ENCODE measurements at regions not wholly inside any gene's neighbourhood (a gene's known extent, or its start where the extent isn't known, plus 50 kb on each side); places are given as distances from the start of the nearest gene placed in this dataset.

DNA sequence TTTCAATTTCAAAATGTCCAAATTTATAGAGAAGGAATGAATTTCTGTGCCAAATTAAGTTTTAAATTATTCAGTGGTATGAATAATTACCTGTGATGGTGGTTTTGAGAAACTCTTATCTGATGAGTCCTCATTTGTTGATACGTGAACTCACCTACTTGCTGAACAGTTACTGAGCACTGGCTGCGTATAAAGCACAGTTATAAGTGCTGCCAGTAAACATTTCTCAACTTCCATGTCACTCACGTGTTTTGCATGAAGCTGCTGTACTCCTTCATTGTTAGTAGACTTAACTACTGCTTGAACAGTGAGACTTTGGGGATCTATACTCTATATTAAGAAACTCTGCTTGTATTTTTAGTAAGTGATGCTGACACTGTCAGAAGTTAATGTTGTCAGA is 269.1 kb upstream of the FZD8 start:
- no peak overlapping the region for H3K9ac ChIP-seq (ENCODE audit: low read length)
- no peaks in the 10 kb centered on the region for H4K20me1 ChIP-seq (ENCODE audit: insufficient read depth, low read length)
- no peaks in the 10 kb centered on the region for H3K27me3 ChIP-seq (replicated peaks; ENCODE audit: insufficient read depth, low read length)
- no peaks in the 10 kb centered on the region for H3F3A ChIP-seq (ENCODE audit: insufficient read depth, low read length)
- H3K9me2 ChIP-seq (replicated peaks; ENCODE audit: insufficient read depth, low read length): no peaks in the 10 kb centered on the region
- H3K79me2 ChIP-seq (ENCODE audit: low read length): no peaks in the 10 kb centered on the region
- TF ChIP-seq EZH2phosphoT487 (IDR thresholded peaks at IDR 0.05; ENCODE audit: low read length) (no peak), EZH2 (optimal IDR thresholded peaks at IDR 0.05; ENCODE audit: low read depth, low read length) (no peak)
- TF ChIP-seq, protein P1, sequence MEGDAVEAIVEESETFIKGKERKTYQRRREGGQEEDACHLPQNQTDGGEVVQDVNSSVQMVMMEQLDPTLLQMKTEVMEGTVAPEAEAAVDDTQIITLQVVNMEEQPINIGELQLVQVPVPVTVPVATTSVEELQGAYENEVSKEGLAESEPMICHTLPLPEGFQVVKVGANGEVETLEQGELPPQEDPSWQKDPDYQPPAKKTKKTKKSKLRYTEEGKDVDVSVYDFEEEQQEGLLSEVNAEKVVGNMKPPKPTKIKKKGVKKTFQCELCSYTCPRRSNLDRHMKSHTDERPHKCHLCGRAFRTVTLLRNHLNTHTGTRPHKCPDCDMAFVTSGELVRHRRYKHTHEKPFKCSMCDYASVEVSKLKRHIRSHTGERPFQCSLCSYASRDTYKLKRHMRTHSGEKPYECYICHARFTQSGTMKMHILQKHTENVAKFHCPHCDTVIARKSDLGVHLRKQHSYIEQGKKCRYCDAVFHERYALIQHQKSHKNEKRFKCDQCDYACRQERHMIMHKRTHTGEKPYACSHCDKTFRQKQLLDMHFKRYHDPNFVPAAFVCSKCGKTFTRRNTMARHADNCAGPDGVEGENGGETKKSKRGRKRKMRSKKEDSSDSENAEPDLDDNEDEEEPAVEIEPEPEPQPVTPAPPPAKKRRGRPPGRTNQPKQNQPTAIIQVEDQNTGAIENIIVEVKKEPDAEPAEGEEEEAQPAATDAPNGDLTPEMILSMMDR (IDR thresholded peaks at IDR 0.05; ENCODE audit: low read length): no peak
- H3K4me2 ChIP-seq (ENCODE audit: low read depth, low read length): no peak overlapping the region
- no peaks in the 10 kb centered on the region for H3K36me3 ChIP-seq (replicated peaks; ENCODE audit: insufficient read depth, low read length)
- H2AFZ ChIP-seq (ENCODE audit: low read length): no peak overlapping the region
- DNase-seq: no peak
- no peaks in the 10 kb centered on the region for H3K9me3 ChIP-seq (replicated peaks; ENCODE audit: insufficient read depth, low read length)
- no peak overlapping the region for H3K27ac ChIP-seq (ENCODE audit: low read length)
- H3K4me3 ChIP-seq (ENCODE audit: low read length): no peak overlapping the region
- no peaks in the 10 kb centered on the region for H3K4me1 ChIP-seq (ENCODE audit: low read length)

DNA sequence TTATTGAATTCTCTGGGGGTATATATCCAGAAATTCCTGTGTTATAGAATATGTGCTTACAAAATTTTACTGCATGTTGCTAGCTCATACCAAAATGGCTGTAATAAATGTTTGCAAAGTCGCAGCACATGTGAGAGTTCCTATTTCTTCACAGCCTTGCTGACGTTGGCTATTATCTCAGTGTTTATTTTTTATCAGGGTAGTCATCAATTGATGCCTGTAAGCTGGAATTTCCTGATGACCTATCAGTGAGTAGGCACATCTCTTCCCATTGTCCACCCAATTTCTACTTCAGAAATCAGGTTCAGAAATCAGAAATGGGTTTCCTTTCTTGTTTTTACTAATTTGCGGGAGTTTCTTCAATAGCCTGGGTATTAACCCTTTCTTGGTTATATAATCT is 268.1 kb upstream of the FZD8 start:
- H3K4me2 ChIP-seq (ENCODE audit: low read depth, low read length): no peak overlapping the region

DNA sequence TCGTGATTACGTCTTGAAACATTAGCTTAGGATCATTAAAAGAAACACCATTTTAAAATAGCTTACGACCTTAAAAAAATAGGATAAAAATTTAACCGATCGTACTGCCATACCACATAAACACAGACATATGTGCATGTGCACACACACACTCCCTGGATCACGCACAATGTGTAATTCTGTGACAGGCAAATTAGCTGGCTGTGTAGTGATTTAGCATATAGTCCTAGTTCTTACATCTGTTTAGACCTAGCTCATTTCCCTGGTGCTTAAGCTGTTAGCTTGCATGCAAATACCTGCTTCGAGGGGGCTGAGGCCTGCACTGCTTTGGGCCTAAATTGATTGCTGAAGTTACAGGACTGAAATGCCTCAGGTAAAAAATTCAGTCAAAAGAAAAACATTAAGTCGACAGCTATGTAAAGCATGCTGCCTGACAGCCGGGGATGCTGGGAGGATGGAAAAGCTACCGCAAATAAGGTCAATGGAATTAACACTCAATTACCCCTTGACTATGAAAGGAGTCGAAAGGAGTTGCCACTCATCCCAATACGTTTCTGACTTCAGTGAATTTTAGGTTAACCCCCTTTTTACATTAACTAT is 267.1 kb upstream of the FZD8 start:
- no peak overlapping the region for H3K27ac ChIP-seq (ENCODE audit: low read length)
- no peaks in the 10 kb centered on the region for H3K9me2 ChIP-seq (replicated peaks; ENCODE audit: insufficient read depth, low read length)
- no peaks in the 10 kb centered on the region for H3K4me1 ChIP-seq (ENCODE audit: low read length)
- DNase-seq: no peak
- no peaks in the 10 kb centered on the region for H3F3A ChIP-seq (ENCODE audit: insufficient read depth, low read length)
- H3K9ac ChIP-seq (ENCODE audit: low read length): no peak overlapping the region
- TF ChIP-seq EZH2phosphoT487 (IDR thresholded peaks at IDR 0.05; ENCODE audit: low read length) (no peak), EZH2 (optimal IDR thresholded peaks at IDR 0.05; ENCODE audit: low read depth, low read length) (no peak)
- TF ChIP-seq, protein P1 (IDR thresholded peaks at IDR 0.05; ENCODE audit: low read length): no peak
- no peaks in the 10 kb centered on the region for H3K79me2 ChIP-seq (ENCODE audit: low read length)
- no peak overlapping the region for H3K4me2 ChIP-seq (ENCODE audit: low read depth, low read length)
- H3K4me3 ChIP-seq (ENCODE audit: low read length): no peak overlapping the region
- no peaks in the 10 kb centered on the region for H4K20me1 ChIP-seq (ENCODE audit: insufficient read depth, low read length)
- no peaks in the 10 kb centered on the region for H3K36me3 ChIP-seq (replicated peaks; ENCODE audit: insufficient read depth, low read length)
- H2AFZ ChIP-seq (ENCODE audit: low read length): no peak overlapping the region
- H3K27me3 ChIP-seq (replicated peaks; ENCODE audit: insufficient read depth, low read length): no peaks in the 10 kb centered on the region
- H3K9me3 ChIP-seq (replicated peaks; ENCODE audit: insufficient read depth, low read length): no peaks in the 10 kb centered on the region

More for the DNA sequence above, 268.1 kb upstream of the FZD8 start:
- no peaks in the 10 kb centered on the region for H3K9me3 ChIP-seq (replicated peaks; ENCODE audit: insufficient read depth, low read length)
- H3K36me3 ChIP-seq (replicated peaks; ENCODE audit: insufficient read depth, low read length): no peaks in the 10 kb centered on the region
- no peaks in the 10 kb centered on the region for H3K79me2 ChIP-seq (ENCODE audit: low read length)
- no peaks in the 10 kb centered on the region for H3K4me1 ChIP-seq (ENCODE audit: low read length)
- TF ChIP-seq, protein P1 (IDR thresholded peaks at IDR 0.05; ENCODE audit: low read length): no peak
- TF ChIP-seq EZH2 (optimal IDR thresholded peaks at IDR 0.05; ENCODE audit: low read depth, low read length) (no peak), EZH2phosphoT487 (IDR thresholded peaks at IDR 0.05; ENCODE audit: low read length) (no peak)
- H3K9me2 ChIP-seq (replicated peaks; ENCODE audit: insufficient read depth, low read length): no peaks in the 10 kb centered on the region
- H3K9ac ChIP-seq (ENCODE audit: low read length): no peak overlapping the region
- no peaks in the 10 kb centered on the region for H4K20me1 ChIP-seq (ENCODE audit: insufficient read depth, low read length)
- H3F3A ChIP-seq (ENCODE audit: insufficient read depth, low read length): no peaks in the 10 kb centered on the region
- H3K4me3 ChIP-seq (ENCODE audit: low read length): no peak overlapping the region
- H3K27ac ChIP-seq (ENCODE audit: low read length): no peak overlapping the region
- no peak for DNase-seq
- no peak overlapping the region for H2AFZ ChIP-seq (ENCODE audit: low read length)
- H3K27me3 ChIP-seq (replicated peaks; ENCODE audit: insufficient read depth, low read length): no peaks in the 10 kb centered on the region

Data from MM.1S (cell line).